Tibial artery (tissue), 4 donors: ENCODE measurements at regions not wholly inside any gene's neighbourhood (a gene's known extent, or its start where the extent isn't known, plus 50 kb on each side); places are given as distances from the start of the nearest gene placed in this dataset.

Source experiments
- DNase-seq, 2 donors: peaks; one replicate each; pipeline ENCODE4 v3.0.0-alpha.2; 2019
- H3K27ac ChIP-seq, 2 donors: fragments of 200-600 bp; sonication (generic) in 1 of 2; 1 replicate in 1 of 2; 2 replicates in 1 of 2; pipeline ENCODE4 v1.5.1; 2018 to 2019; ENCODE audit warnings: mild to moderate bottlenecking in 1 of 2
- H3K27me3 ChIP-seq, 2 donors: fragments of 200-600 bp; sonication (generic) in 1 of 2; one replicate each; pipeline versions ENCODE4 v1.5.1 to v1.6.0; 2016 to 2019
- H3K36me3 ChIP-seq, 3 donors: fragments of 200-600 bp; sonication (generic) in 2 of 3; one replicate each; pipeline ENCODE4 v1.5.1; 2016 to 2019; ENCODE audit warnings: mild to moderate bottlenecking in 2 of 3
- H3K4me1 ChIP-seq, 4 donors: fragments of 200-600 bp; sonication (generic) in 2 of 4; 1 replicate in 3 of 4; 2 replicates in 1 of 4; pipeline ENCODE4 v1.5.1; 2016 to 2019
- H3K4me3 ChIP-seq, 2 donors: fragments of 200-600 bp; sonication (generic) in 1 of 2; 1 replicate in 1 of 2; 2 replicates in 1 of 2; pipeline ENCODE4 v1.5.1; 2018 to 2019; ENCODE audit warnings: mild to moderate bottlenecking in 2 of 2
- H3K9me3 ChIP-seq, 3 donors: fragments of 200-600 bp; sonication (generic) in 1 of 3; one replicate each; pipeline ENCODE4 v1.5.1; 2016 to 2019
- CTCF ChIP-seq, 2 experiments: fragments of 200-600 bp in 1 of 2; fragments of 450-650 bp in 1 of 2; IDR thresholded peaks; one replicate each; pipeline ENCODE4 v1.5.1; 2017 to 2019; ENCODE audit warnings: antibody characterized with exemption in 2 of 2, mild to moderate bottlenecking in 1 of 2, moderate library complexity in 1 of 2
- intact Hi-C: fragments of 100-400 bp; cut with DNase I; formaldehyde crosslinking; loops from one replicate; pipeline ENCODE4 v1.15.0; 2023; ENCODE audit warnings: low total_unique reads

- Histone ChIP-seq H3K36me3 (no peaks in the 10 kb centered on the region), H3K4me3 (no peak overlapping the region), H3K27ac (no peak overlapping the region), H3K9me3 (no peaks in the 10 kb centered on the region), H3K4me1 (no peaks in the 10 kb centered on the region), H3K27me3 (no peaks in the 10 kb centered on the region)
- no peak for TF ChIP-seq CTCF (IDR thresholded peaks at IDR 0.05)
- intact Hi-C loops: no loop called here
- no peak for DNase-seq
These were observed 354.5 kb upstream of the ZNF608 start for GRCh38 chr5:125100951-125101350.

- intact Hi-C loops: no loop called here
- H3K27me3 ChIP-seq: no peaks in the 10 kb centered on the region
- H3K4me3 ChIP-seq: no peak overlapping the region
- H3K9me3 ChIP-seq: no peaks in the 10 kb centered on the region
- DNase-seq: no peak
- H3K36me3 ChIP-seq: no peaks in the 10 kb centered on the region
- no peak overlapping the region for H3K27ac ChIP-seq
- no peaks in the 10 kb centered on the region for H3K4me1 ChIP-seq
- no peak for TF ChIP-seq CTCF (IDR thresholded peaks at IDR 0.05)
These were observed 357.0 kb upstream of the ZNF608 start for GRCh38 chr5:125103459-125103858.

GRCh38 chr5:125106271-125106670, 359.8 kb upstream of the ZNF608 start:
- intact Hi-C loops: no loop called here
- DNase-seq: no peak
- Histone ChIP-seq H3K9me3 (no peaks in the 10 kb centered on the region), H3K4me3 (no peak overlapping the region), H3K27ac (no peak overlapping the region), H3K4me1 (no peaks in the 10 kb centered on the region), H3K36me3 (no peaks in the 10 kb centered on the region), H3K27me3 (no peaks in the 10 kb centered on the region)
- TF ChIP-seq CTCF (IDR thresholded peaks at IDR 0.05): no peak

- no peaks in the 10 kb centered on the region for H3K4me1 ChIP-seq
- TF ChIP-seq CTCF (IDR thresholded peaks at IDR 0.05): no peak
- intact Hi-C loops: no loop called here
- H3K4me3 ChIP-seq: no peak overlapping the region
- H3K9me3 ChIP-seq: no peaks in the 10 kb centered on the region
- no peaks in the 10 kb centered on the region for H3K36me3 ChIP-seq
- H3K27me3 ChIP-seq: no peaks in the 10 kb centered on the region
- H3K27ac ChIP-seq: no peak overlapping the region
- no peak for DNase-seq
These were observed 360.4 kb upstream of the ZNF608 start for GRCh38 chr5:125106881-125107280.

GRCh38 chr5:125109293-125109692, 362.9 kb upstream of the ZNF608 start:
- no peak for TF ChIP-seq CTCF (IDR thresholded peaks at IDR 0.05)
- H3K4me1 ChIP-seq: no peaks in the 10 kb centered on the region
- H3K27ac ChIP-seq: no peak overlapping the region
- H3K9me3 ChIP-seq: no peaks in the 10 kb centered on the region
- no peaks in the 10 kb centered on the region for H3K27me3 ChIP-seq
- no peaks in the 10 kb centered on the region for H3K36me3 ChIP-seq
- no peak overlapping the region for H3K4me3 ChIP-seq
- intact Hi-C loops: no loop called here
- no peak for DNase-seq

- no peaks in the 10 kb centered on the region for H3K4me1 ChIP-seq
- no peaks in the 10 kb centered on the region for H3K36me3 ChIP-seq
- no peaks in the 10 kb centered on the region for H3K9me3 ChIP-seq
- DNase-seq: no peak
- intact Hi-C loops: no loop called here
- no peak overlapping the region for H3K27ac ChIP-seq
- H3K4me3 ChIP-seq: no peak overlapping the region
- no peaks in the 10 kb centered on the region for H3K27me3 ChIP-seq
- TF ChIP-seq CTCF (IDR thresholded peaks at IDR 0.05): no peak
These were observed 363.4 kb upstream of the ZNF608 start for GRCh38 chr5:125109816-125110215.
